Lower leg skin (tissue), 4 donors: ENCODE measurements at regions not wholly inside any gene's neighbourhood (a gene's known extent, or its start where the extent isn't known, plus 50 kb on each side); places are given as distances from the start of the nearest gene placed in this dataset.

ENCODE experiments used
- DNase-seq, 2 donors: peaks; one replicate each; pipeline ENCODE4 v3.0.0-alpha.2; 2019; ENCODE audit warnings: low spot score in 2 of 2
- H3K4me3 ChIP-seq: fragments of 200-600 bp; sonication (generic); 2 replicates; pipeline ENCODE4 v1.5.1; 2017; ENCODE audit warnings: mild to moderate bottlenecking, low read depth; ENCODE audit not compliant: poor library complexity, severe bottlenecking
- POLR2A ChIP-seq, 2 donors: fragments of 450-650 bp; IDR thresholded peaks; one replicate each; pipeline ENCODE4 v1.6.1; 2016 to 2017; ENCODE audit warnings: antibody characterized with exemption in 2 of 2, mild to moderate bottlenecking in 1 of 2, moderate library complexity in 1 of 2
- WGBS, 2 donors: methylation state at CpG; one replicate each; pipeline ENCODE4 v1.1.5; 2018; 5-methylcytosine and 5-hydroxymethylcytosine counted together
- intact Hi-C: fragments of 100-400 bp; cut with DNase I; formaldehyde crosslinking; loops from one replicate; pipeline ENCODE4 v1.15.0; 2023; ENCODE audit warnings: low total_unique reads
- TF ChIP-seq, protein P1 (sequence below), 3 donors: fragments of 450-650 bp; IDR thresholded peaks; one replicate each; pipeline ENCODE4 v1.5.1; 2016; ENCODE audit warnings: antibody characterized with exemption in 3 of 3, mild to moderate bottlenecking in 3 of 3, moderate library complexity in 2 of 3

DNA sequence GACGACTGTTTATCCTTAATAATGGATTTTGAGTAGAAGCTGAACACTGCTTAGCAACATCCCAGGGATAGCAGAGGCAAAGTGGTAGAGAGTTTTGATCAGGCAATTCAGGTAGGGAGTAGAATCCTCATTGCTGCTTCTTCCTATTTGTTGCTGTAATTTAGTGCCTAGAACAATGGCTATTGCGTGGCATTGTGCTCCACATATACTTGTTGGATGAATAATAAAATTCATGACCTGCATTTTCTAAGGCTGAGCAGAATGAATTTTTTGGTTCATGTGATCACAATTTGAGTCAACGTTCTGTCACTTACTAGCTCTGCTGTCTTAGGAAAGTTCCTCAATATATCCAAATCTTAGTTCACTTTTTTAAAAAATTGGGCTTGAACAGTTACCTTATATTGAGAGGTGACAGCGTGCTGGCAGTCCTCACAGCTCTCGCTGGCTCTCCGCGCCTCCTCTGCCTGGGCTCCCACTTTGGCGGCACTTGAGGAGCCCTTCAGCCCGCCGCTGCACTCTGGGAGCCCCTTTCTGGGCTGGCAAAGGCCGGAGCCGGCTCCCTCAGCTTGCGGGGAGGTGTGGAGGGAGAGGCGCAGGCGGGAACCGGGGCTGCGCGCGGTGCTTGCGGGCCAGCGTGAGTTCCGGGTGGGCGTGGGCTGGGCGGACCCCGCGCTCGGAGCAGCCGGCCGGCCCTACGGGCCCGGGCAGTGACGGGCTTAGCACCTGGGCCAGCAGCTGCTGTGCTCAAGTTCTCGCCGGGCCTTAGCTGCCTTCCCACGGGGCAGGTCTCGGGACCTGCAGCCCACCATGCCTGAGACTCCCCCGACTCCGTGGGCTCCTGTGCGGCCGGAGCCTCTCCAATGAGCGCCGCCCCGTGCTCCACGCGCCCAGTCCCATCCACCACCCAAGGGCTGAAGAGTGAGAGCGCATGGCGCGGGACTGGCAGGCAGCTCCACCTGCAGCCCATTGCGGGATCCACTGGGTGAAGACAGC lies 350.6 kb downstream of the ETS1 start:
- no peak overlapping the region for H3K4me3 ChIP-seq
- intact Hi-C loops, result no loop called here
- WGBS, 2 donors, result 96 to 97% methylated on average over 48 of the region's 49 CpGs
- TF ChIP-seq, protein P1, sequence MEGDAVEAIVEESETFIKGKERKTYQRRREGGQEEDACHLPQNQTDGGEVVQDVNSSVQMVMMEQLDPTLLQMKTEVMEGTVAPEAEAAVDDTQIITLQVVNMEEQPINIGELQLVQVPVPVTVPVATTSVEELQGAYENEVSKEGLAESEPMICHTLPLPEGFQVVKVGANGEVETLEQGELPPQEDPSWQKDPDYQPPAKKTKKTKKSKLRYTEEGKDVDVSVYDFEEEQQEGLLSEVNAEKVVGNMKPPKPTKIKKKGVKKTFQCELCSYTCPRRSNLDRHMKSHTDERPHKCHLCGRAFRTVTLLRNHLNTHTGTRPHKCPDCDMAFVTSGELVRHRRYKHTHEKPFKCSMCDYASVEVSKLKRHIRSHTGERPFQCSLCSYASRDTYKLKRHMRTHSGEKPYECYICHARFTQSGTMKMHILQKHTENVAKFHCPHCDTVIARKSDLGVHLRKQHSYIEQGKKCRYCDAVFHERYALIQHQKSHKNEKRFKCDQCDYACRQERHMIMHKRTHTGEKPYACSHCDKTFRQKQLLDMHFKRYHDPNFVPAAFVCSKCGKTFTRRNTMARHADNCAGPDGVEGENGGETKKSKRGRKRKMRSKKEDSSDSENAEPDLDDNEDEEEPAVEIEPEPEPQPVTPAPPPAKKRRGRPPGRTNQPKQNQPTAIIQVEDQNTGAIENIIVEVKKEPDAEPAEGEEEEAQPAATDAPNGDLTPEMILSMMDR (IDR thresholded peaks at IDR 0.05), result no peak
- TF ChIP-seq POLR2A (IDR thresholded peaks at IDR 0.05), result no peak
- DNase-seq, result no peak

DNA sequence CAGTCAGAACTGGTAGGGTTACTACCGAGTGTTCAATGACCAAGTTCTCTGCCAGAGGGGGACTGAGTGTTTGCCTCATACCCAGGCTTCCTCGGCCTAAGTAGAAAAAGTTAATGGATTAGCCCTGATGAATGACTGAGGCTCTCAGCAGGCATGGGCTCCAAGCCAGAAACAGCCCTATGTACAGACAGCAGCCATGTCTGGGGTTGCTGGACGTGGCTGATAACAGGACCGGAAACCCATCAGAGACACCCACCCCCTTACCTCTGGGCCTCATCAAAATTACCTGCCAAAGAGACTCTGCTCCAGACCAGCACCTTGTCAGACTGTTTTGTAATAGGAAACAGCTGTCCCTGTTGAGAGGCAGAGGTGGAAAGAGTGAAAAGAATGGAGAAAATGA lies 351.4 kb downstream of the ETS1 start:
- intact Hi-C loops, result no loop called here
- 66 to 67% methylated on average over 4 of the region's 4 CpGs for WGBS, 2 donors
- TF ChIP-seq, protein P1 (IDR thresholded peaks at IDR 0.05), result no peak
- no peak for TF ChIP-seq POLR2A (IDR thresholded peaks at IDR 0.05)
- no peak overlapping the region for H3K4me3 ChIP-seq
- no peak for DNase-seq

DNA sequence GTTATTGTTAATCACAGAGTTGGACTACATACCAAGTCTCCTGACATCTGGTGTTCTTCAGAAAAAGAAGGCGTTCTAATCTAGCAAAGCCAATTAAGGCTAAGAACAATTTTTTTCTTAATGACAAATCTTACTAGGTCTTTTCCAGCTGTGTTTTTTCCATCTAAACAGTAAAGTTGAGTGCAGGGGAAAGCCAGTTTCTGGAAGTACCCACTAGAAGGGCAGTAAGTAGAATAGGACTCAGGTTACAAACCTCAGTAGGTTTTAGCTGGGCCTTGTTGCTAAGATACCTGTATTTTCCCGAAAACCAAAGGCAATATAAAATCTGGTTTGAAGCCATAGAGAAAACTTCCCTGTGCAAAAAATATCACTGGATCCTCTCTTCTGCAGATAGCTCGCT lies 351.9 kb downstream of the ETS1 start:
- no peak overlapping the region for H3K4me3 ChIP-seq
- TF ChIP-seq, protein P1 (IDR thresholded peaks at IDR 0.05), result no peak
- TF ChIP-seq POLR2A (IDR thresholded peaks at IDR 0.05), result no peak
- intact Hi-C loops, result no loop called here
- DNase-seq, result no peak
- WGBS, 2 donors, result 66 to 75% methylated on average over 3 of the region's 3 CpGs

DNA sequence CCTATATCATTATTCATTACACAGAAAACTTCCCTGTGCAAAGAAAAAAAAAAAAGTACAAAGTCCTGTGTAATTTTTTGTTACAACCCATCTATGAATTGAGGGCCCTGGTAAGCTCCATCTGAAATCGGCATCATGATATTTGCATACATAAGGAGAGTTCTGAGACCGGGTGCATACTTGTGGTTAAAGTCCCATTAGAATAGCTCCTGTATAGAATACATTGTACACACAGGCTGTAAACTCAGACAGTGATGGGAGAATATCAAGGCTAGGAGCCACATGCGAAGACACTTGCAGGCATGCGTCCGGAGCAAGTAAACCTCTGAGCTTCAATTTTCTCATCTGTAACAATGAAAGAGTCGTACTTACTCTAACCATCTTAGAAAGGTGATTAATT lies 353.2 kb downstream of the ETS1 start:
- TF ChIP-seq, protein P1 (IDR thresholded peaks at IDR 0.05), result no peak
- no peak for TF ChIP-seq POLR2A (IDR thresholded peaks at IDR 0.05)
- 95 to 97% methylated on average over 6 of the region's 6 CpGs for WGBS, 2 donors
- intact Hi-C loops, result no loop called here
- no peak overlapping the region for H3K4me3 ChIP-seq
- no peak for DNase-seq

DNA sequence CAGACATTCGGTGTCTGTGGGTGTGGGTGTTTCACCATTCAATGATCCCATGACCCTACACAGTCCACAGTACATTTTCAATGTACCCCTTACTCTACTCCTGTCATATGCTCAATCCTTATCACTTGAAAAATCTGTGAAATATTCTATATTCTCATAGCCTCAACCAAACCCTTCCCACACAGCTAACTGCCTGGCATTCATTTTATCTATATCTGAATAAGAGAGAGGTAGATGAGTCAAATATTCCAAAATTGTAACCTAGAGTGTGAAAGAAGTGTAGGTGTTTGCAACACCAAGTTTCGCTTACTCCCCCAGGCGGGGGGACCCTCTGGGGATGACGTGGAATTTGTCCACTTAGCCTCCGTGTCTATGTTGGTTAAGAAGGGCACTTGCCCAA lies 354.8 kb downstream of the ETS1 start:
- intact Hi-C loops, result no loop called here
- 84 to 91% methylated on average over 5 of the region's 5 CpGs for WGBS, 2 donors
- no peak for DNase-seq
- H3K4me3 ChIP-seq, result no peak overlapping the region
- TF ChIP-seq POLR2A (IDR thresholded peaks at IDR 0.05), result no peak
- TF ChIP-seq, protein P1 (IDR thresholded peaks at IDR 0.05), result no peak
